ENCODE measurements at regions not wholly inside any gene's neighbourhood (a gene's known extent, or its start where the extent isn't known, plus 50 kb on each side); places are given as distances from the start of the nearest gene placed in this dataset.

DNA sequence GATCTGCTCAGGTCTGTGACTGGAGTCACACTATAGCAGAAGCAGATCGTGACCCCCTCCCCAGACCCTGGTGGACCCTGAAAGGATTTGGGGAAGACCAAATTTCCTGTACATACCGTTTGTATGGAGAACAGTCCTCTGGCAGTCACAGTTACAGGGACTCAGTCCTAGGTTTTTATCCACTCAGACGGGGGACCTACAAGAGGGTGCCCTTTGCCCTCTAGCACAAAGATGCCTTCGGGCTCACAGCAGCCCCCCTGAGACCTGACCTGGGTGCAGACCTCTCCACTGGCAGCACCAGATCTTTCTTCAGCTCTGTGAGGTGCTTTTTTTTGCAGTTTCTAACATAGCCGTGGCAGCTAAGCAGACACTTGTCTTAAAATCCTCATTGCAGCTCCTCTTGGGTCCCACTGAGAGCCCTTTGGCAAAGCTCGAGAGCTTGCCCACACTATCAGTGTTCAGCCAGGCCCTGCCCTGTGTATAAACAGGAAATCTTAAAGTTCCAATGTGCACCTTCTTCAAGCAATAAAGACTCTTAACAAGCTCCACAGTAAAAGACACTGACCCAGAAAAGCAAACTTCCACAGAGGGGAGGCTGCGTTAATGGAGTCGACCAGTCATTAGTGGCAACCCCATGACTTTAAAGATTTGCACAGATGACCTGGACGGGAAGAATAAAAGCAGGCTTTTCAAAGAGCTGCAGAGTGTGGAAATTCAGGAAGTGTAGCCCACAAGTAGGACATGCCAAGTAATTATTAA is 71.8 kb upstream of the LHFPL2 start:
- Mint-ChIP-seq H3K9me3 (no peaks in the 10 kb centered on the region), H3K27ac (no peak overlapping the region), H3K4me1 (peaks cover 30% of the 10 kb centered on the region), H3K27me3 (ENCODE audit: low read depth) (no peaks in the 10 kb centered on the region), H3K36me3 (no peaks in the 10 kb centered on the region), H3K4me3 (no peak overlapping the region)
- ChIA-PET POLR2A (interaction anchor here (0.6 kb wide), 1 partner anchor 65 kb away, joined by 3 read pairs; no protein-coding TSS in a partner anchor), CTCF (interaction anchor here (1.3 to 1.8 kb wide), 2 partner anchors 26 to 41 kb away, joined by 4 to 5 read pairs; no protein-coding TSS in a partner anchor)
- DNase-seq (ENCODE audit: low spot score), result no peak
- TF ChIP-seq, protein P1, sequence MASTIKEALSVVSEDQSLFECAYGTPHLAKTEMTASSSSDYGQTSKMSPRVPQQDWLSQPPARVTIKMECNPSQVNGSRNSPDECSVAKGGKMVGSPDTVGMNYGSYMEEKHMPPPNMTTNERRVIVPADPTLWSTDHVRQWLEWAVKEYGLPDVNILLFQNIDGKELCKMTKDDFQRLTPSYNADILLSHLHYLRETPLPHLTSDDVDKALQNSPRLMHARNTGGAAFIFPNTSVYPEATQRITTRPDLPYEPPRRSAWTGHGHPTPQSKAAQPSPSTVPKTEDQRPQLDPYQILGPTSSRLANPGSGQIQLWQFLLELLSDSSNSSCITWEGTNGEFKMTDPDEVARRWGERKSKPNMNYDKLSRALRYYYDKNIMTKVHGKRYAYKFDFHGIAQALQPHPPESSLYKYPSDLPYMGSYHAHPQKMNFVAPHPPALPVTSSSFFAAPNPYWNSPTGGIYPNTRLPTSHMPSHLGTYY (CRISPR knock-in tag; IDR thresholded peaks at IDR 0.05), result no peak
- TF ChIP-seq GTF2I (CRISPR knock-in tag; conservative IDR thresholded peaks at IDR 0.05) (no peak), OVOL2 (CRISPR knock-in tag; IDR thresholded peaks at IDR 0.05; ENCODE audit: borderline replicate concordance) (no peak), ZNF532 (CRISPR knock-in tag; IDR thresholded peaks at IDR 0.05; ENCODE audit: borderline replicate concordance) (no peak), ZNF396 (CRISPR knock-in tag; IDR thresholded peaks at IDR 0.05; ENCODE audit: borderline replicate concordance) (no peak), SOX15 (CRISPR knock-in tag; IDR thresholded peaks at IDR 0.05) (no peak), TCF7 (CRISPR knock-in tag; IDR thresholded peaks at IDR 0.05; ENCODE audit: low read depth) (no peak), EMX1 (CRISPR knock-in tag; IDR thresholded peaks at IDR 0.05) (no peak), ATF1 (CRISPR knock-in tag; IDR thresholded peaks at IDR 0.05) (no peak), ZNF425 (CRISPR knock-in tag; conservative IDR thresholded peaks at IDR 0.05) (no peak), SMAD3 (CRISPR knock-in tag; IDR thresholded peaks at IDR 0.05; ENCODE audit: borderline replicate concordance) (no peak), KAT7 (CRISPR knock-in tag; IDR thresholded peaks at IDR 0.05; ENCODE audit: borderline replicate concordance) (no peak), HMGA2 (CRISPR knock-in tag; IDR thresholded peaks at IDR 0.05) (no peak), ZNF232 (CRISPR knock-in tag; IDR thresholded peaks at IDR 0.05) (no peak), SP1 (CRISPR knock-in tag; conservative IDR thresholded peaks at IDR 0.05) (no peak), ZNF317 (CRISPR knock-in tag; IDR thresholded peaks at IDR 0.05; ENCODE audit: borderline replicate concordance, low read depth) (no peak), USF1 (CRISPR knock-in tag; IDR thresholded peaks at IDR 0.05) (no peak)
- TF ChIP-seq, protein P2, sequence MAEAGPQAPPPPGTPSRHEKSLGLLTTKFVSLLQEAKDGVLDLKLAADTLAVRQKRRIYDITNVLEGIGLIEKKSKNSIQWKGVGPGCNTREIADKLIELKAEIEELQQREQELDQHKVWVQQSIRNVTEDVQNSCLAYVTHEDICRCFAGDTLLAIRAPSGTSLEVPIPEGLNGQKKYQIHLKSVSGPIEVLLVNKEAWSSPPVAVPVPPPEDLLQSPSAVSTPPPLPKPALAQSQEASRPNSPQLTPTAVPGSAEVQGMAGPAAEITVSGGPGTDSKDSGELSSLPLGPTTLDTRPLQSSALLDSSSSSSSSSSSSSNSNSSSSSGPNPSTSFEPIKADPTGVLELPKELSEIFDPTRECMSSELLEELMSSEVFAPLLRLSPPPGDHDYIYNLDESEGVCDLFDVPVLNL (CRISPR knock-in tag; IDR thresholded peaks at IDR 0.05; ENCODE audit: borderline replicate concordance, low read depth), result no peak
- TF ChIP-seq, protein P3, sequence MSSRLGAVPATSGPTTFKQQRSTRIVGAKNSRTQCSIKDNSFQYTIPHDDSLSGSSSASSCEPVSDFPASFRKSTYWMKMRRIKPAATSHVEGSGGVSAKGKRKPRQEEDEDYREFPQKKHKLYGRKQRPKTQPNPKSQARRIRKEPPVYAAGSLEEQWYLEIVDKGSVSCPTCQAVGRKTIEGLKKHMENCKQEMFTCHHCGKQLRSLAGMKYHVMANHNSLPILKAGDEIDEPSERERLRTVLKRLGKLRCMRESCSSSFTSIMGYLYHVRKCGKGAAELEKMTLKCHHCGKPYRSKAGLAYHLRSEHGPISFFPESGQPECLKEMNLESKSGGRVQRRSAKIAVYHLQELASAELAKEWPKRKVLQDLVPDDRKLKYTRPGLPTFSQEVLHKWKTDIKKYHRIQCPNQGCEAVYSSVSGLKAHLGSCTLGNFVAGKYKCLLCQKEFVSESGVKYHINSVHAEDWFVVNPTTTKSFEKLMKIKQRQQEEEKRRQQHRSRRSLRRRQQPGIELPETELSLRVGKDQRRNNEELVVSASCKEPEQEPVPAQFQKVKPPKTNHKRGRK (CRISPR knock-in tag; IDR thresholded peaks at IDR 0.05; ENCODE audit: borderline replicate concordance), result no peak
- no peak for ATAC-seq

All from WTC11 (cell line).